D721Med (cell line): ENCODE measurements at regions not wholly inside any gene's neighbourhood (a gene's known extent, or its start where the extent isn't known, plus 50 kb on each side); places are given as distances from the start of the nearest gene placed in this dataset.
"Not testable (repeated sequence)": the region's sequence is repeated elsewhere in the genome, so short reads cannot be mapped to it uniquely, and the experiment has no call there.

ENCODE experiments used
- DNase-seq: peaks from one replicate; pipeline ENCODE4 v3.0.0; 2011; ENCODE audit warnings: low spot score; ENCODE audit not compliant: insufficient read length
- FAIRE-seq: peaks from 2 replicates; lab custom pipeline; 2011; peaks lifted over from hg19 to GRCh38; lab: Jason Lieb, UNC
- TF ChIP-seq, protein P1 (sequence below): IDR thresholded peaks from 2 replicates; pipeline ENCODE4 v1.5.1; 2012; ENCODE audit warnings: mild to moderate bottlenecking, control low read depth; ENCODE audit not compliant: insufficient read depth; ENCODE audit errors: missing control alignments

DNA sequence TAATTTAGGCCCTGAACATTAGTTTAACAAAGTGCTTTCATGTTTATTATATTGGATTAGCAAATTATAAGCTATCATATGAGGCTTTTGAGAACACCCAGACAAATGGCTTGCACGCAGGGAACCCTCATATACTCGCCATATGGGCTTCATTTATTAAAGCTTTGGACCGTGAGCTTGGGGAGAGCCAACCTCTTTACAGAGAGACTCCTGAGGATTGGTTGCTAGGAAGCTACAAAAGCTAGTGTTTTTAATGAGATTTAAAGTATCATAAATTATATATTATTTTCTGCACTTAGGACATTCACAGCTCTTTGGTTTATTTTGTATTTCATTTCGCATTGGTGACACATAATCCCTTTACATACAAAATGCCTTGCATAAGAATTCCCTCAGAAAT lies 193.8 kb upstream of the TOX3 start:
- no peak for FAIRE-seq
- DNase-seq, result no peak
- TF ChIP-seq, protein P1, sequence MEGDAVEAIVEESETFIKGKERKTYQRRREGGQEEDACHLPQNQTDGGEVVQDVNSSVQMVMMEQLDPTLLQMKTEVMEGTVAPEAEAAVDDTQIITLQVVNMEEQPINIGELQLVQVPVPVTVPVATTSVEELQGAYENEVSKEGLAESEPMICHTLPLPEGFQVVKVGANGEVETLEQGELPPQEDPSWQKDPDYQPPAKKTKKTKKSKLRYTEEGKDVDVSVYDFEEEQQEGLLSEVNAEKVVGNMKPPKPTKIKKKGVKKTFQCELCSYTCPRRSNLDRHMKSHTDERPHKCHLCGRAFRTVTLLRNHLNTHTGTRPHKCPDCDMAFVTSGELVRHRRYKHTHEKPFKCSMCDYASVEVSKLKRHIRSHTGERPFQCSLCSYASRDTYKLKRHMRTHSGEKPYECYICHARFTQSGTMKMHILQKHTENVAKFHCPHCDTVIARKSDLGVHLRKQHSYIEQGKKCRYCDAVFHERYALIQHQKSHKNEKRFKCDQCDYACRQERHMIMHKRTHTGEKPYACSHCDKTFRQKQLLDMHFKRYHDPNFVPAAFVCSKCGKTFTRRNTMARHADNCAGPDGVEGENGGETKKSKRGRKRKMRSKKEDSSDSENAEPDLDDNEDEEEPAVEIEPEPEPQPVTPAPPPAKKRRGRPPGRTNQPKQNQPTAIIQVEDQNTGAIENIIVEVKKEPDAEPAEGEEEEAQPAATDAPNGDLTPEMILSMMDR, result no peak

DNA sequence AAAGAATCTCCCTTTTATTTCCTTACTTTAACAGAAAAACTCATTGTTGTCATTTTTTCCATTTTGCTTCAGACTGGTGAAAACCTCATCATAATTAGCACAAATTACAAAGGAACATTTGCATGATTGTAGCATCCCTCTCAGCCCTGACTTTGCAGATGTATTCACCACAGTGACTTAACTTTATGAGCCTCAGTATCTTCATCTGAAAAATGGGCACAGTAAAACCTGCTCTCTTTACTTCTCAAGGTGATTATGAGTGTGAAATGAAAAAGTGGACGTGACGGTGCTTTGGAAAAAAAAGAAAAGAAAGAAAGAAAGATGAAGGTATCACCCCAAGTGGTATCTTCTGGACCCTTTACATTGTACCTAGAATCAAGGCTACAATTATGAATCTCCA lies 193.4 kb upstream of the TOX3 start:
- FAIRE-seq (no peak), DNase-seq (no peak)
- TF ChIP-seq, protein P1, result no peak

DNA sequence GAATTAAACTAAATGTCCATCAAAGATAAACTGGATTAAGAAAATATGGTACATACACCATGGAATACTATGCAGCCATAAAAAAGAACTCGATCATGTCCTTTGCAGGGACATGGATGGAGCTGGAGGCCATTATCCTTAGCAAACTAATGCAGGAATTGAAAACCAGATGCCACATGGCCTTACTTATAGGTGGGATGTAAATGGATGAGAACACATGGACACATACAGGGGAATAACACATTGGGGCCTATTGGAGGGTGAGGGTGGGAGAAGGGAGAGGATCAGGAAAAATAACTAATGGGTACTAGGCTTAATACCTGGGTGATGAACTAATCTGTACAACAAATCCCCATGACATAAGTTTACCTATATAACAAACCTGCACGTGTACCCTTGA lies 192.0 kb upstream of the TOX3 start:
- not testable (repeated sequence) for DNase-seq, FAIRE-seq

DNA sequence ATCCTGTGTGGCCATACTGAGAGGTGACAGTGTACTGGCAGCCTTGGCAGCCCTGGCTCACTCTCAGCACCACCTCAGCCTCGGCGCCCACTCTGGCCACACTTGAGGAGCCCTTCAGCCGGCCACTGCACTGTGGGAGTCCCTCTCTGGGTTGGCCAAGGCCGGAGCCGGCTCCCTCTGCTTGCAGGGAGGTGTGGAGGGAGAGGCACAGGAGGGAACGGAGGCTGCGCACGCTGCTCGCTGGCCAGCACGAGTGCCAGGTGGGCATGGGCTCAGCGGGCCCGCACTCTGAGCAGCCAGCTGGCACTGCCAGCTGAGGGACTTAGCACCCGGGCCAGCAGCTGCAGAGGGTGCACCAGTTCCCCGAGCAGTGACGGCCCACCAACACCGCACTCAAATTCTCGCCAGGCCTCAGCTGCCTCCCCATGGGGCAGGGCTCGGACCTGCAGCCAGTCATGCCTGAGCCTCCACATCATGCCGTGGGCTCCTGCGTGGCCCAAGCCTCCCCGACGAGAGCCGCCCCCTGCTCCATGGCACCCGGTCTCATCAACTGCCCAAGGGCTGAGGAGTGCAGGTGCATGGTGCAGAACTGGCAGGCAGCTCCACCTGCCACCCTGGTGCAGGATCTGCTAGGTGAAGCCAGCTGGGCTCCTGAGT lies 184.4 kb upstream of the TOX3 start:
- TF ChIP-seq, protein P1, result no peak
- no peak for DNase-seq
- FAIRE-seq, result no peak

DNA sequence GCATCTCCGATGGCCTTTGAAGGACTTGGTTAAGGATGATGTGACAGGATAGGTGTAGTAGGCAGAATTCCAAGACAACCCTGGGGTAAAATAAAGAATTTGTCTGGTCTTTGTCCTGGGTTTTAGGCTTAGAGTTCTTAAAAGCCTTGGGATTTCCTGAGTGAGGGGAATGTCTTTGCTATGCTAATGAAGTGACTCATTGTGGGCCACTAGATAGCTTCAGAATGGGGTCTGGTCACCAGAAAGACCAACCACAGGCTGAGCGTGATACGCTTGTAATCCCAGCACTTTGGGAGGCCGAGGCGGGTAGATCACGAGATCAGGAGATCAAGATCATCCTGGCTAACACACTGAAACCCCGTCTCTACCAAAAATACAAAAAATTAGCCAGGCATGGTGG lies 182.8 kb upstream of the TOX3 start:
- DNase-seq (no peak), FAIRE-seq (no peak)
- TF ChIP-seq, protein P1, result no peak

DNA sequence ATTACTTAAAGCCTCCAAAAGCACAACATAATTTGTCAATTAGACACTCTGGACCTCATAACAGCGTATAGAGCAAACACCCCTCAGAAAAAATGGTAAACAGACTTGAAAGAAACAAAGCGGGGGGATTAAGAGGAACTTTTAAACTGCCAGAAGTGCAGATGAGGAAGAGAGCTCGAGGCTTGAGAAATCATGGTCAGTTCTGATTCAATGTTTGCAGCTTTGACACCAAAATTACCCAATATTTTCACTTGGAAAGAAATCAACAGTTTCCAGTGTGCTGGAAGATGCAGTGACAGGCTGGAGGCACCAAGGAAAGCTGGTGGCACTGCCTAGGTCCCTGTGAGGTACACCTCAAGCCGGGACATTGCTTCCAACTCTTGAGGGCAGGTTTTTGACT lies 180.9 kb upstream of the TOX3 start:
- no peak for FAIRE-seq
- DNase-seq, result no peak

DNA sequence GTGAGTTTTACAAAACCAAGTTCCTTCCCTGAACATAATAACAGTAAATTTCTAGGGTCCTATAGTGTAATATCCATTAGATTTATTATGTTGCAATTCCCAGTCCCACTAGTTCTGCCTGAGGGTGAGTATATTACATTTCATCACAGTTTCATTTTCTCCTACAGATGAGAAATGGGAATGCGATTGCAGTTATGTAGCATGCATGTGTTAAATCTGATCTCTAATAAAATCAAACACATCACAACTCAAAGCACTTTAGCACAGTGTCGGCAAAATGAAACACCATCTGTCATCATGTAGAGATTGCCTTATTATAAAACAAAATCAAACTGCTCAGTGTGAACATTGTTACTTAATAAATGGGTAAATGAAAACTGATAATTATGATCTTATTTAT lies 180.5 kb upstream of the TOX3 start:
- TF ChIP-seq, protein P1, result no peak
- DNase-seq (no peak), FAIRE-seq (no peak)

More for the DNA sequence above, 180.9 kb upstream of the TOX3 start:
- TF ChIP-seq, protein P1, result no peak

DNA sequence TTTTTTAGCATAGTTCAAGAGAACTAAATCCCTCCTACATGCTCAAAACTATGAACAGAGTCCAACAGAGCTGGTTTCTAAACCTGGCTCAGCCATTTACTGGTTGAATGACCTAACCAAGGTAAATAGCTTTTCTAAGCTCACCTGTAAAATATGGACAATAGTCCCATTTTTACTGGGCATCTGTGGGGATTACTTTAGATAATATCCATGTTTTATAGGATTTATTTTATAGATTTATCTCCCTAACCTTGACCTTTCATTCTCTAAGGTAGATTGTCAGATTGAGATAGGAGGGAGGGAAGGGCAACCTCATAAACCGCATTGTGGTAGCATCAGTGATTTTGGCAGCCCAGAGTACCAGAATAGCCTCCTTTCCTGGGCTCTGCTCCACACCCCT lies 178.5 kb upstream of the TOX3 start:
- FAIRE-seq (no peak), DNase-seq (no peak)
- TF ChIP-seq, protein P1, result no peak
